ENCODE measurements at regions not wholly inside any gene's neighbourhood (a gene's known extent, or its start where the extent isn't known, plus 50 kb on each side); places are given as distances from the start of the nearest gene placed in this dataset.

GRCh38 chr6:133749427-133749826 is 139.5 kb upstream of the TCF21 start:
- no peak overlapping the region for H3K27ac Mint-ChIP-seq (ENCODE audit: unreplicated experiment)
- H3K4me1 Mint-ChIP-seq (ENCODE audit: low read depth) = peaks cover 37% of the 10 kb centered on the region
- no peaks in the 10 kb centered on the region for H3K27me3 Mint-ChIP-seq (ENCODE audit: low read depth)
- DNase-seq (ENCODE audit: low spot score) = no peak
- no peaks in the 10 kb centered on the region for H3K36me3 Mint-ChIP-seq (ENCODE audit: low read depth)
- peaks cover 2% of the 10 kb centered on the region for H3K9me3 Mint-ChIP-seq (ENCODE audit: low read depth)
- H3K4me3 Mint-ChIP-seq (ENCODE audit: unreplicated experiment) = no peak overlapping the region
- TF ChIP-seq, protein P1, sequence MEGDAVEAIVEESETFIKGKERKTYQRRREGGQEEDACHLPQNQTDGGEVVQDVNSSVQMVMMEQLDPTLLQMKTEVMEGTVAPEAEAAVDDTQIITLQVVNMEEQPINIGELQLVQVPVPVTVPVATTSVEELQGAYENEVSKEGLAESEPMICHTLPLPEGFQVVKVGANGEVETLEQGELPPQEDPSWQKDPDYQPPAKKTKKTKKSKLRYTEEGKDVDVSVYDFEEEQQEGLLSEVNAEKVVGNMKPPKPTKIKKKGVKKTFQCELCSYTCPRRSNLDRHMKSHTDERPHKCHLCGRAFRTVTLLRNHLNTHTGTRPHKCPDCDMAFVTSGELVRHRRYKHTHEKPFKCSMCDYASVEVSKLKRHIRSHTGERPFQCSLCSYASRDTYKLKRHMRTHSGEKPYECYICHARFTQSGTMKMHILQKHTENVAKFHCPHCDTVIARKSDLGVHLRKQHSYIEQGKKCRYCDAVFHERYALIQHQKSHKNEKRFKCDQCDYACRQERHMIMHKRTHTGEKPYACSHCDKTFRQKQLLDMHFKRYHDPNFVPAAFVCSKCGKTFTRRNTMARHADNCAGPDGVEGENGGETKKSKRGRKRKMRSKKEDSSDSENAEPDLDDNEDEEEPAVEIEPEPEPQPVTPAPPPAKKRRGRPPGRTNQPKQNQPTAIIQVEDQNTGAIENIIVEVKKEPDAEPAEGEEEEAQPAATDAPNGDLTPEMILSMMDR (IDR thresholded peaks at IDR 0.05) = no peak

- Mint-ChIP-seq H3K4me3 (ENCODE audit: unreplicated experiment) (no peak overlapping the region), H3K27ac (ENCODE audit: unreplicated experiment) (peak overlapping the region; percentile 87), H3K9me3 (ENCODE audit: low read depth) (peaks cover 2% of the 10 kb centered on the region), H3K36me3 (ENCODE audit: low read depth) (no peaks in the 10 kb centered on the region), H3K4me1 (ENCODE audit: low read depth) (peaks cover 57% of the 10 kb centered on the region), H3K27me3 (ENCODE audit: low read depth) (no peaks in the 10 kb centered on the region)
- TF ChIP-seq, protein P1 (IDR thresholded peaks at IDR 0.05) = no peak
- no peak for DNase-seq (ENCODE audit: low spot score)
These were observed 136.8 kb upstream of the TCF21 start for GRCh38 chr6:133752129-133752528.

- DNase-seq (ENCODE audit: low spot score) = no peak
- no peaks in the 10 kb centered on the region for H3K27me3 Mint-ChIP-seq (ENCODE audit: low read depth)
- no peaks in the 10 kb centered on the region for H3K36me3 Mint-ChIP-seq (ENCODE audit: low read depth)
- H3K4me3 Mint-ChIP-seq (ENCODE audit: unreplicated experiment) = no peak overlapping the region
- H3K4me1 Mint-ChIP-seq (ENCODE audit: low read depth) = peaks cover 73% of the 10 kb centered on the region
- TF ChIP-seq, protein P1 (IDR thresholded peaks at IDR 0.05) = no peak
- no peak overlapping the region for H3K27ac Mint-ChIP-seq (ENCODE audit: unreplicated experiment)
- H3K9me3 Mint-ChIP-seq (ENCODE audit: low read depth) = peaks cover 2% of the 10 kb centered on the region
These were observed 135.2 kb upstream of the TCF21 start for GRCh38 chr6:133753756-133754155.

GRCh38 chr6:133754298-133754697 is 134.6 kb upstream of the TCF21 start:
- no peaks in the 10 kb centered on the region for H3K27me3 Mint-ChIP-seq (ENCODE audit: low read depth)
- H3K4me1 Mint-ChIP-seq (ENCODE audit: low read depth) = peaks cover 79% of the 10 kb centered on the region
- no peak for DNase-seq (ENCODE audit: low spot score)
- H3K27ac Mint-ChIP-seq (ENCODE audit: unreplicated experiment) = no peak overlapping the region
- TF ChIP-seq, protein P1 (IDR thresholded peaks at IDR 0.05) = no peak
- H3K4me3 Mint-ChIP-seq (ENCODE audit: unreplicated experiment) = no peak overlapping the region
- no peaks in the 10 kb centered on the region for H3K36me3 Mint-ChIP-seq (ENCODE audit: low read depth)
- H3K9me3 Mint-ChIP-seq (ENCODE audit: low read depth) = peaks cover 2% of the 10 kb centered on the region

- Mint-ChIP-seq H3K36me3 (ENCODE audit: low read depth) (no peaks in the 10 kb centered on the region), H3K4me1 (ENCODE audit: low read depth) (peaks cover 94% of the 10 kb centered on the region), H3K4me3 (ENCODE audit: unreplicated experiment) (no peak overlapping the region), H3K27me3 (ENCODE audit: low read depth) (no peaks in the 10 kb centered on the region), H3K27ac (ENCODE audit: unreplicated experiment) (peak overlapping the region; percentile 43), H3K9me3 (ENCODE audit: low read depth) (peaks cover 2% of the 10 kb centered on the region)
- TF ChIP-seq, protein P1 (IDR thresholded peaks at IDR 0.05) = no peak
- DNase-seq (ENCODE audit: low spot score) = no peak
These were observed 132.7 kb upstream of the TCF21 start for GRCh38 chr6:133756078-133756695.
